DMS79 treated with DMSO at 0.1 percent for 48 hours (cell line): ENCODE measurements at regions not wholly inside any gene's neighbourhood (a gene's known extent, or its start where the extent isn't known, plus 50 kb on each side); places are given as distances from the start of the nearest gene placed in this dataset.
"Not testable (repeated sequence)": the region's sequence is repeated elsewhere in the genome, so short reads cannot be mapped to it uniquely, and the experiment has no call there.

Experiments used
- DNase-seq: peaks from one replicate; lab custom pipeline; 2025; lab: John Stamatoyannopoulos, UW

GRCh38 chr21:28703861-28704260 lies 288.8 kb downstream of the LTN1 start:
- DNase-seq, result no peak

GRCh38 chr21:28699596-28700259 lies 292.9 kb downstream of the LTN1 start:
- no peak for DNase-seq

GRCh38 chr21:28699186-28699585 lies 293.5 kb downstream of the LTN1 start:
- no peak for DNase-seq

GRCh38 chr21:28696844-28697410 lies 295.8 kb downstream of the LTN1 start:
- DNase-seq, result no peak

GRCh38 chr21:28693476-28693875 lies 299.2 kb downstream of the LTN1 start:
- DNase-seq, result no peak

GRCh38 chr21:28690196-28690595 lies 302.5 kb downstream of the LTN1 start:
- DNase-seq, result no peak

GRCh38 chr21:28688381-28688780 lies 304.3 kb downstream of the LTN1 start:
- DNase-seq, result no peak

- no peak for DNase-seq
Observed at GRCh38 chr21:28687586-28687985, 305.1 kb downstream of the LTN1 start.

GRCh38 chr21:28683982-28684752 lies 308.5 kb downstream of the LTN1 start:
- no peak for DNase-seq

- not testable (repeated sequence) for DNase-seq
Observed at GRCh38 chr21:28682884-28683283, 309.8 kb downstream of the LTN1 start.

- DNase-seq, result not testable (repeated sequence)
Observed at GRCh38 chr21:28677096-28677495, 315.6 kb downstream of the LTN1 start.

- DNase-seq, result no peak
Observed at GRCh38 chr21:28675331-28676041, 317.2 kb downstream of the LTN1 start.

- DNase-seq, result no peak
Observed at GRCh38 chr21:28674763-28675162, 317.9 kb downstream of the LTN1 start.

- DNase-seq, result no peak
Observed at GRCh38 chr21:28671549-28672195, 321.0 kb downstream of the LTN1 start.

- no peak for DNase-seq
Observed at GRCh38 chr21:28669971-28670653, 322.6 kb downstream of the LTN1 start.

GRCh38 chr21:28669321-28669720 lies 323.4 kb downstream of the LTN1 start:
- no peak for DNase-seq

- no peak for DNase-seq
Observed at GRCh38 chr21:28663754-28664153, 328.9 kb downstream of the LTN1 start.

- no peak for DNase-seq
Observed at GRCh38 chr21:28663111-28663693, 329.5 kb downstream of the LTN1 start.

- no peak for DNase-seq
Observed at GRCh38 chr21:28657566-28657965, 335.1 kb downstream of the LTN1 start.

- no peak for DNase-seq
Observed at GRCh38 chr21:28655471-28655870, 337.2 kb downstream of the LTN1 start.

GRCh38 chr21:28654406-28654805 lies 338.3 kb downstream of the LTN1 start:
- no peak for DNase-seq
